Endothelial cell of umbilical vein (primary cell): ENCODE measurements at regions not wholly inside any gene's neighbourhood (a gene's known extent, or its start where the extent isn't known, plus 50 kb on each side); places are given as distances from the start of the nearest gene placed in this dataset.

Experiments used
- BruUV-seq: library from RNA; stranded (reverse); fragments of 400-500 nt; replicated peaks from 2 replicates; lab custom pipeline; 2021; lab: Mats Ljungman, UMichigan
- CTCF ChIA-PET: fragments of 300-600, 350-600 bp; sonication (Branson Sonifier 250); formaldehyde crosslinking; loops from one replicate; lab custom pipeline; 2021; ENCODE audit warnings: antibody characterized with exemption, inconsistent platforms; lab: Charles Lee
- POLR2A ChIA-PET: fragments of 300-600, 350-600 bp; sonication (Branson Sonifier 250); formaldehyde crosslinking; loops from one replicate; lab custom pipeline; 2021; ENCODE audit warnings: antibody characterized with exemption, inconsistent platforms; lab: Charles Lee
- DNase-seq: peaks from one replicate; pipeline ENCODE4 v3.0.0-alpha.2; 2011; ENCODE audit warnings: low read depth, low spot score
- FAIRE-seq: peaks from 2 replicates; lab custom pipeline; 2011; peaks lifted over from hg19 to GRCh38; lab: Jason Lieb, UNC
- H2AFZ ChIP-seq: 2 replicates; pipeline ENCODE4 v1.6.0; 2012; ENCODE audit warnings: low read depth, low read length, control low read depth, inconsistent platforms
- H3K27ac ChIP-seq: 2 replicates; pipeline ENCODE4 v1.5.1; 2011; ENCODE audit warnings: low read depth, mild to moderate bottlenecking, control low read depth, low read length, moderate library complexity; ENCODE audit not compliant: insufficient read depth
- H3K27me3 ChIP-seq, 2 experiments: 2 replicates each; pipeline versions ENCODE4 v1.6.0 to v1.6.1; 2011; ENCODE audit warnings: low read length in 2 of 2, mixed read lengths in 1 of 2; ENCODE audit not compliant: control insufficient read depth in 2 of 2, insufficient read depth in 2 of 2
- H3K36me3 ChIP-seq, 2 experiments: 2 replicates in 1 of 2; 3 replicates in 1 of 2; pipeline ENCODE4 v1.5.1; 2011; ENCODE audit warnings: low read length in 2 of 2, mild to moderate bottlenecking in 1 of 2, moderate library complexity in 1 of 2; ENCODE audit not compliant: control insufficient read depth in 2 of 2, insufficient read depth in 2 of 2; ENCODE audit errors: extremely low read depth in 1 of 2
- H3K4me1 ChIP-seq: 3 replicates; pipeline ENCODE4 v1.5.1; 2011; ENCODE audit warnings: mild to moderate bottlenecking, low read length; ENCODE audit not compliant: control insufficient read depth, insufficient read depth; ENCODE audit errors: extremely low read depth
- H3K4me2 ChIP-seq: 2 replicates; pipeline ENCODE4 v1.6.1; 2011; ENCODE audit warnings: low read length, control low read depth, mixed read lengths; ENCODE audit not compliant: insufficient read depth
- H3K4me3 ChIP-seq, 3 experiments: fragments of 200-600 bp in 1 of 3; sonication (generic), shearing (Covaris generic) in 1 of 3; replicated peaks in 1 of 3; 2 replicates each; pipeline ENCODE4 v1.5.1; 2011 to 2016; ENCODE audit warnings: control low read depth in 3 of 3, low read length in 3 of 3, mild to moderate bottlenecking in 2 of 3, inconsistent platforms in 1 of 3, low read depth in 1 of 3, moderate library complexity in 1 of 3; ENCODE audit not compliant: insufficient read depth in 1 of 3
- H3K79me2 ChIP-seq: 2 replicates; pipeline ENCODE4 v1.6.0; 2012; ENCODE audit warnings: low read length, inconsistent platforms; ENCODE audit not compliant: control insufficient read depth, insufficient read depth
- H3K9ac ChIP-seq: replicated peaks from 2 replicates; pipeline ENCODE3; 2011; ENCODE audit warnings: low read length, control low read depth; ENCODE audit not compliant: insufficient read depth; ENCODE audit errors: extremely low read depth
- H3K9me1 ChIP-seq: replicated peaks from 3 replicates; pipeline ENCODE4 v1.6.0; 2011; ENCODE audit warnings: mild to moderate bottlenecking, low read length; ENCODE audit not compliant: control insufficient read depth, insufficient read depth; ENCODE audit errors: extremely low read depth
- H3K9me3 ChIP-seq: replicated peaks from 2 replicates; pipeline ENCODE4 v1.5.1; 2012; ENCODE audit warnings: low read length, inconsistent platforms; ENCODE audit not compliant: control insufficient read depth, insufficient read depth
- H4K20me1 ChIP-seq: replicated peaks from 2 replicates; pipeline ENCODE3; 2011; ENCODE audit warnings: mild to moderate bottlenecking, low read length; ENCODE audit not compliant: control insufficient read depth, insufficient read depth; ENCODE audit errors: extremely low read depth
- EZH2 ChIP-seq: IDR thresholded peaks from 2 replicates; pipeline ENCODE4 v1.6.1; 2012; ENCODE audit warnings: borderline replicate concordance, low read depth, mild to moderate bottlenecking, moderate library complexity, low read length, inconsistent platforms; ENCODE audit not compliant: severe bottlenecking
- FOS ChIP-seq: IDR thresholded peaks from 2 replicates; pipeline ENCODE4 v1.6.1; 2011; ENCODE audit warnings: mild to moderate bottlenecking, low read length, moderate library complexity, borderline replicate concordance; ENCODE audit not compliant: insufficient read depth
- GATA2 ChIP-seq: IDR thresholded peaks from 2 replicates; pipeline ENCODE4 v1.7.0; 2011; ENCODE audit warnings: low read depth, mild to moderate bottlenecking, moderate library complexity, mixed read lengths, low read length; ENCODE audit not compliant: insufficient read length, insufficient read depth
- JUN ChIP-seq: IDR thresholded peaks from 2 replicates; pipeline ENCODE4 v1.6.1; 2011; ENCODE audit warnings: borderline replicate concordance, low read depth; ENCODE audit not compliant: insufficient read length, insufficient read depth
- MYC ChIP-seq: IDR thresholded peaks from one replicate; pipeline ENCODE4 v1.6.1; 2011; ENCODE audit warnings: mild to moderate bottlenecking, low read depth, low read length
- POLR2A ChIP-seq: IDR thresholded peaks from 2 replicates; pipeline ENCODE4 v1.6.1; 2012; ENCODE audit warnings: low read depth, mild to moderate bottlenecking, control low read depth, low read length
- POLR2AphosphoS5 ChIP-seq: IDR thresholded peaks from 2 replicates; pipeline ENCODE4 v1.6.1; 2012; ENCODE audit warnings: low read depth, mild to moderate bottlenecking, control low read depth, low read length, moderate library complexity; ENCODE audit not compliant: insufficient read depth
- dilution Hi-C: fragments of 300-500 bp; cut with MboI; formaldehyde crosslinking; loops from one replicate; pipeline ENCODE4 v1.15.0; 2019; ENCODE audit warnings: low sequenced_read_pairs; ENCODE audit not compliant: extremely low pct_ligation_motif_present
- intact Hi-C: fragments of 100-400 bp; cut with micrococcal nuclease; formaldehyde crosslinking; loops from one replicate; pipeline ENCODE4 v1.10.0; 2022
- TF ChIP-seq, protein P1 (sequence below): IDR thresholded peaks from 2 replicates; pipeline ENCODE4 v1.6.1; 2011; ENCODE audit not compliant: insufficient read depth, insufficient read length
- TF ChIP-seq, protein P2 (sequence below), 2 donors: IDR thresholded peaks; 1 replicate in 1 of 2; 2 replicates in 1 of 2; pipeline ENCODE4 v1.5.1; 2011; ENCODE audit warnings: low read length in 2 of 2, mild to moderate bottlenecking in 2 of 2, moderate library complexity in 2 of 2, control low read depth in 1 of 2, inconsistent platforms in 1 of 2, low read depth in 1 of 2; ENCODE audit not compliant: insufficient read depth in 1 of 2; ENCODE audit errors: extremely low read depth in 1 of 2

DNA sequence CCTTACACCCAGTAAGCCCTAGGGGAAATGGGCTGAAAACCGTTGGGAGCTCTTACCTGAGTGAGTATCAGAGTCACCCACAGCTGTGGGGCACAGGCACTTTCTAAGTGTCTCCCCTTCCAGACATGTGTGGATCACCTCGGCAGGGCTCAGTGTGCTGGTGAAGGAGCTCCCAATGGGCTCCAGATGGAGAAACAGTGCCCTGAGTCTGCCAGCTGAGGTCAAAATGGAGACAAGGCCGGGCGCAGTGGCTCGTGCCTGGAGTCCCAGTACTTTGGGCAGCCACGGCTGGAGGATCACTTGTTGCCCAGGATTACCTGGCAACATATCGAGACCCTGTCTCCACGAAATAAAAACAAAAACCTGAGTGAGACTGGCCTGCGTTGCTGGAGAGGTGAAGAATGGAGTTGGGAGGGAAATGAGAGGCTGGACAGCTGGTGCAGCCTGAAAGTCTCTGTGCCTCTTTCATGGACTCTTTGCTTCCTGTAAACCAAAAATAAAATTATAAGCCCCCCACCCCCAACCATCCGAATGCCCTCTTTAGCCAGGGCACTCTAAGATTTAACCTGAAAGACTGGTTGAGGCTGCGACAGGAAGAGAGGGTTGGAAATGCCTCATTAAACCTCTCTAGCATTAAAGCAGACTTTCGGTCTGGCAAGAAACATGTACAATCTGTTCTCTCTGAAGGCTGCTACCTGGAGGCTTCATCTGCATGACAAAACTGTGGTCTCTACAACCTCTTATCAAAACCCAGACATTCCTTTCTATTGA, 111.8 kb downstream of the SNX19 start:
- no peak overlapping the region for H2AFZ ChIP-seq
- TF ChIP-seq, protein P1, sequence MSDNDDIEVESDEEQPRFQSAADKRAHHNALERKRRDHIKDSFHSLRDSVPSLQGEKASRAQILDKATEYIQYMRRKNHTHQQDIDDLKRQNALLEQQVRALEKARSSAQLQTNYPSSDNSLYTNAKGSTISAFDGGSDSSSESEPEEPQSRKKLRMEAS = no peak
- no peak for TF ChIP-seq EZH2
- TF ChIP-seq, protein P2, sequence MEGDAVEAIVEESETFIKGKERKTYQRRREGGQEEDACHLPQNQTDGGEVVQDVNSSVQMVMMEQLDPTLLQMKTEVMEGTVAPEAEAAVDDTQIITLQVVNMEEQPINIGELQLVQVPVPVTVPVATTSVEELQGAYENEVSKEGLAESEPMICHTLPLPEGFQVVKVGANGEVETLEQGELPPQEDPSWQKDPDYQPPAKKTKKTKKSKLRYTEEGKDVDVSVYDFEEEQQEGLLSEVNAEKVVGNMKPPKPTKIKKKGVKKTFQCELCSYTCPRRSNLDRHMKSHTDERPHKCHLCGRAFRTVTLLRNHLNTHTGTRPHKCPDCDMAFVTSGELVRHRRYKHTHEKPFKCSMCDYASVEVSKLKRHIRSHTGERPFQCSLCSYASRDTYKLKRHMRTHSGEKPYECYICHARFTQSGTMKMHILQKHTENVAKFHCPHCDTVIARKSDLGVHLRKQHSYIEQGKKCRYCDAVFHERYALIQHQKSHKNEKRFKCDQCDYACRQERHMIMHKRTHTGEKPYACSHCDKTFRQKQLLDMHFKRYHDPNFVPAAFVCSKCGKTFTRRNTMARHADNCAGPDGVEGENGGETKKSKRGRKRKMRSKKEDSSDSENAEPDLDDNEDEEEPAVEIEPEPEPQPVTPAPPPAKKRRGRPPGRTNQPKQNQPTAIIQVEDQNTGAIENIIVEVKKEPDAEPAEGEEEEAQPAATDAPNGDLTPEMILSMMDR (IDR thresholded peaks at IDR 0.05; ENCODE audit: extremely low read depth in 1 of 2, insufficient read depth in 1 of 2, low read depth in 1 of 2, low read length in 2 of 2) = no peak
- no peak for TF ChIP-seq JUN
- no peak for TF ChIP-seq POLR2AphosphoS5
- TF ChIP-seq POLR2A = no peak
- TF ChIP-seq FOS = no peak
- TF ChIP-seq GATA2 = no peak
- no peak for TF ChIP-seq MYC
- no peak overlapping the region for H3K4me2 ChIP-seq
- ChIA-PET POLR2A (no interaction called here), CTCF (interaction anchor here (0.8 kb wide), 1 partner anchor 78 kb away, joined by 3 read pairs; no protein-coding TSS in a partner anchor)
- FAIRE-seq = no peak
- H3K4me1 ChIP-seq = no peaks in the 10 kb centered on the region
- dilution Hi-C loops = no loop called here
- no TSS peak for BruUV-seq
- no peaks in the 10 kb centered on the region for H3K36me3 ChIP-seq
- H4K20me1 ChIP-seq = no peaks in the 10 kb centered on the region
- H3K4me3 ChIP-seq = no peak overlapping the region
- H3K79me2 ChIP-seq = no peaks in the 10 kb centered on the region
- no peak overlapping the region for H3K9ac ChIP-seq
- H3K27me3 ChIP-seq = no peaks in the 10 kb centered on the region
- H3K27ac ChIP-seq = no peak overlapping the region
- H3K9me1 ChIP-seq = no peaks in the 10 kb centered on the region
- H3K9me3 ChIP-seq = no peaks in the 10 kb centered on the region
- intact Hi-C loops = no loop called here
- DNase-seq = no peak
